ENCODE measurements at regions not wholly inside any gene's neighbourhood (a gene's known extent, or its start where the extent isn't known, plus 50 kb on each side); places are given as distances from the start of the nearest gene placed in this dataset.

DNA sequence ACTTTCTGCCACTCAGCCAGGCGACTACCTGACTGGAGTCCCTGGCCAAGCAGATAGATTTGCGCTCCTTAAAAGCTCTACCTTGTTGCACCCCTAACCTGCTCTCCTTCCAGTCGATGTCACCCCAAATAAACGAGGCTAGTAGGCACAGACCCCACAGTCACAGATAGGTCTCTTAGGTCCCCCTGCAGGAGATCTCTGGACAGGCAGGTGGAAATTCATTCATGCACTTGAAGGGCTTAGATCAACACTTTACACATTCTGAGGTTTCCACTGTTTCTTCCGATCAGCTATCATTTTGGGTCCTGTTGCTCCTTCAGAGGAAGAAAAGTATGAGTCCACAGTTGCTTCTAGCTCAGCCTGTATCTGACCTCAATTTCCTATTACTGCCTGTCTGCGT, 272.6 kb upstream of the FMN2 start:
- DNase-seq (ENCODE audit: low read depth, low spot score): no peak
- no peak overlapping the region for H3K4me3 ChIP-seq (ENCODE audit: low read depth, low read length)
- TF ChIP-seq, protein P1, sequence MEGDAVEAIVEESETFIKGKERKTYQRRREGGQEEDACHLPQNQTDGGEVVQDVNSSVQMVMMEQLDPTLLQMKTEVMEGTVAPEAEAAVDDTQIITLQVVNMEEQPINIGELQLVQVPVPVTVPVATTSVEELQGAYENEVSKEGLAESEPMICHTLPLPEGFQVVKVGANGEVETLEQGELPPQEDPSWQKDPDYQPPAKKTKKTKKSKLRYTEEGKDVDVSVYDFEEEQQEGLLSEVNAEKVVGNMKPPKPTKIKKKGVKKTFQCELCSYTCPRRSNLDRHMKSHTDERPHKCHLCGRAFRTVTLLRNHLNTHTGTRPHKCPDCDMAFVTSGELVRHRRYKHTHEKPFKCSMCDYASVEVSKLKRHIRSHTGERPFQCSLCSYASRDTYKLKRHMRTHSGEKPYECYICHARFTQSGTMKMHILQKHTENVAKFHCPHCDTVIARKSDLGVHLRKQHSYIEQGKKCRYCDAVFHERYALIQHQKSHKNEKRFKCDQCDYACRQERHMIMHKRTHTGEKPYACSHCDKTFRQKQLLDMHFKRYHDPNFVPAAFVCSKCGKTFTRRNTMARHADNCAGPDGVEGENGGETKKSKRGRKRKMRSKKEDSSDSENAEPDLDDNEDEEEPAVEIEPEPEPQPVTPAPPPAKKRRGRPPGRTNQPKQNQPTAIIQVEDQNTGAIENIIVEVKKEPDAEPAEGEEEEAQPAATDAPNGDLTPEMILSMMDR (IDR thresholded peaks at IDR 0.05; ENCODE audit: low read depth, low read length): peak; percentile 12
- in situ Hi-C loops (cut with HindIII; ENCODE audit: low sequenced_read_pairs): no loop called here

DNA sequence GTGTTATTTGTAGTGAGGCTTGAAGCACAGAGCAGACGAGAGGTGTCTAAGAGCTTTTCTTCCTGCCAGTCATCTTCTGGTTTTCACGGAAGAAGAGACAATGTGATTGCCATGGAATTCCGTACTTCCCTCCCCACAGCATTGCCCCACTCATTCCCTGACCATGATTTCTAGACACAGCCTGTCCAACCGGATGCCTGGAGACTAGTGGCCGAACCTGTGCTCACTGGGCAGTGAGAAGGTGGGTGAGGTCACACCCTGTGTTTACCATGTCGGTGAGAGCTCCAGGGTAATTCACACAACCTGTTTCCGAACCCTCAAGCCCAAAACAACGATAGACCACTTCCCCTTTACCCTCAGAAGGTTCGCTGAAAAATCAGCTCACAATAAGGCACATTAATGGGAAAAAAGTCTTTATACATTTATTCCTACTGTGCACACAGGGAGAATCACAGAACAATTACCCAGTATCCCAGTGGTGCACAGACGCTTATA, 271.9 kb upstream of the FMN2 start:
- no peak for DNase-seq (ENCODE audit: low read depth, low spot score)
- in situ Hi-C loops (cut with HindIII; ENCODE audit: low sequenced_read_pairs): no loop called here
- H3K4me3 ChIP-seq (ENCODE audit: low read depth, low read length): no peak overlapping the region
- TF ChIP-seq, protein P1 (IDR thresholded peaks at IDR 0.05; ENCODE audit: low read depth, low read length): no peak

DNA sequence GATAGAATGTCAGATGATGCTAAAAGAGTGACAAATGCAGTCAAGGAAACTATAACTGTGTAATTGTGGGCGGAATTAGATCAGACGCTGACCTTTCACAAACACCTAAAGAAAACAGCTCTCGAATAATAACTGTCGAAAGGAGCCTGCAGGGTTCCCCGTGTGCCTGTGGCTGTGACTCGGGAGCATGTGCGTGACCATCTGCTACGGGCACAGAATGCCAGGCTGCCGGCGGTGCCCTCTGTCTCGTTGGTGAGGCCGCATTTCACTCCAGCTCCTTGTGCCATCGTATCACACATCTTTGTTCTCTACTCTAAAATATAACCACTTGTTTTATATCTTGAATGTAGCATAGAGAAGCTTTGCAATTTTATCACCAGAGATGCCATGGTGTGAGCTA, 267.8 kb upstream of the FMN2 start:
- no peak overlapping the region for H3K4me3 ChIP-seq (ENCODE audit: low read depth, low read length)
- in situ Hi-C loops (cut with HindIII; ENCODE audit: low sequenced_read_pairs): no loop called here
- TF ChIP-seq, protein P1 (IDR thresholded peaks at IDR 0.05; ENCODE audit: low read depth, low read length): no peak
- no peak for DNase-seq (ENCODE audit: low read depth, low spot score)

DNA sequence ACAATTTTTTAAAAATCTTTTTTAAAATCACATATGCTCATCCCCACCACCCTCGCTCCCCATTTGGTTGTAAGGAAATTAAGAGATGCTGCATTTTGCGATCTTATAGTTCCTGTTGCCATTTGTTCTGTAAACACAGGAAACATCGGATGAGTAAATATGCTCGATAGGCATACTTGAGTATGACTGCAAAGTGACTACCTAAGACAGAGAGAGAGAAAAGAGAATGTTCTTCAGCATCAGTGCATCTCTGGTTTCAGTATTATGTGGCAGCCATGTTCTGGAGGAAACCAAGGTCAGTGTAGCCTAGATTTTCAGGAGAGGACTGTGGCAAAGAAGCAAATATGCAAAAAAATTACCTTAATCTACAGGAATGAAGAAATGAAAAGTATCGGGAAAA, 265.5 kb upstream of the FMN2 start:
- in situ Hi-C loops (cut with HindIII; ENCODE audit: low sequenced_read_pairs): no loop called here
- no peak for DNase-seq (ENCODE audit: low read depth, low spot score)
- TF ChIP-seq, protein P1 (IDR thresholded peaks at IDR 0.05; ENCODE audit: low read depth, low read length): no peak
- H3K4me3 ChIP-seq (ENCODE audit: low read depth, low read length): no peak overlapping the region

DNA sequence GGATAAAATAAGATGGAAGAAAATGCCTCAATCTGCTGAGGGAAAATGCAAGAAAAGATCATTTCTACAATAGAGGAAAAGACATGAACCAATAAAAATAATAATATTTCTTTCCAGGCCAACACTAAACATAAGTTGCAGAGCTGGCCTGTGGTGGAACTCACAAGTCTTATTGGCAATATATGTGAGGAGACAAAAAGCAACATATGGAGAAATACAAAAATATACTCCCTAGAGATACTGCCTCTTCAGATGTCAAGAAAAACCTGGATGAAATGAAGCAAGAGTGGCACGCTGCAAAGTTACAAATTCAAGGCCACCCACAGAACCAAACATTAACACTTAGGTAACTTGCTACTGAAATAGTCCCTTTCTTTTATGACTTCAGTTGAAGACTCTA, 264.9 kb upstream of the FMN2 start:
- no peak for DNase-seq (ENCODE audit: low read depth, low spot score)
- H3K4me3 ChIP-seq (ENCODE audit: low read depth, low read length): no peak overlapping the region
- in situ Hi-C loops (cut with HindIII; ENCODE audit: low sequenced_read_pairs): no loop called here
- TF ChIP-seq, protein P1 (IDR thresholded peaks at IDR 0.05; ENCODE audit: low read depth, low read length): no peak

DNA sequence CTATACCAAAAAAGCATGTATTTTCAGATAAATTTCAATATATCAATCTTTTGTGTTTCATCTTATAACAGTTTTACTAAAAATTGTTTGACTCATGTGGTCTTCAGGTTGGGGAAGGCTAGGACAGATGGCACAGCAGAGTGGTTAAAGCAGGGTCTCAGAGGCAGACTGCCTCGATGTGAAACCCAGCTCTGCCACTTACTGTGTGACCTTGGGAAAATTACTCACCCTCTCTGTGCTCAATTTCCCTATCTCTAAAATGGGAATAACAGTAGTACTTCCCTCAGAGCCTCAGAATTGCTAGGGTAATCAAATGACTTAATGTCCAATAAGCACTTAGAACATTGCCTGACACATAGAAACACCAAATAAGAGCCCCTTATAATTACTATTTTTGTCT, 262.1 kb upstream of the FMN2 start:
- in situ Hi-C loops (cut with HindIII; ENCODE audit: low sequenced_read_pairs): no loop called here
- TF ChIP-seq, protein P1 (IDR thresholded peaks at IDR 0.05; ENCODE audit: low read depth, low read length): no peak
- DNase-seq (ENCODE audit: low read depth, low spot score): no peak
- H3K4me3 ChIP-seq (ENCODE audit: low read depth, low read length): no peak overlapping the region
